ENCODE measurements at regions not wholly inside any gene's neighbourhood (a gene's known extent, or its start where the extent isn't known, plus 50 kb on each side); places are given as distances from the start of the nearest gene placed in this dataset.

- Histone ChIP-seq H4K20me1 (replicated peaks in 1 of 2; ENCODE audit: control insufficient read depth in 1 of 2, insufficient read depth in 2 of 2, low read length in 2 of 2) (no peaks in the 10 kb centered on the region), H3K4me3 (ENCODE audit: extremely low read depth in 1 of 4, insufficient read depth in 2 of 4, low read depth in 3 of 4, low read length in 4 of 4) (no peak overlapping the region), H3K56ac (replicated peaks; ENCODE audit: insufficient read length, low read depth, low read length) (no peak overlapping the region), H4K5ac (ENCODE audit: insufficient read length, low read depth, low read length) (no peak overlapping the region), H2AFZ (ENCODE audit: low read length) (peak overlapping the region; percentile 78; the same call in 1 of the 2 replicates), H2BK20ac (ENCODE audit: low read length) (no peak overlapping the region), H2BK15ac (ENCODE audit: low read length) (no peak overlapping the region), H3K14ac (ENCODE audit: insufficient read length) (no peak overlapping the region), H3K79me1 (ENCODE audit: low read depth, low read length) (no peaks in the 10 kb centered on the region), H2BK12ac (ENCODE audit: low read depth, low read length) (no peak overlapping the region), H3K27me3 (replicated peaks in 1 of 4; ENCODE audit: control insufficient read depth in 3 of 4, extremely low read depth in 1 of 4, insufficient read depth in 3 of 4, low read length in 3 of 4) (no peaks in the 10 kb centered on the region), H3K18ac (ENCODE audit: extremely low read depth, low read length) (no peak overlapping the region), H3K36me3 (ENCODE audit: control insufficient read depth in 2 of 4, insufficient read depth in 4 of 4, low read length in 3 of 4) (no peaks in the 10 kb centered on the region), H3K23ac (ENCODE audit: insufficient read length) (no peak overlapping the region), H2AK5ac (ENCODE audit: low read depth, low read length) (no peak overlapping the region), H3K4ac (replicated peaks; ENCODE audit: insufficient read length, low read depth, low read length) (no peak overlapping the region), H3K9ac (replicated peaks in 1 of 4; ENCODE audit: extremely low read depth in 1 of 4, low read depth in 3 of 4, low read length in 3 of 4) (no peak overlapping the region), H4K91ac (replicated peaks; ENCODE audit: insufficient read length, low read length) (no peak overlapping the region), H3K79me2 (ENCODE audit: control insufficient read depth in 1 of 2, insufficient read depth in 2 of 2, low read length in 2 of 2) (no peaks in the 10 kb centered on the region), H3K9me3 (ENCODE audit: insufficient read depth in 2 of 2, low read depth in 1 of 2, low read length in 1 of 2) (no peaks in the 10 kb centered on the region), H3K4me1 (replicated peaks in 1 of 4; ENCODE audit: control insufficient read depth in 3 of 4, insufficient read depth in 4 of 4, low read length in 3 of 4) (no peaks in the 10 kb centered on the region), H4K8ac (ENCODE audit: extremely low read depth, insufficient read depth, low read length) (no peak overlapping the region), H3K27ac (ENCODE audit: low read depth, low read length) (no peak overlapping the region), H2BK5ac (ENCODE audit: low read depth, low read length) (no peak overlapping the region), H3K4me2 (ENCODE audit: insufficient read depth in 1 of 2, low read depth in 2 of 2, low read length in 2 of 2) (no peak overlapping the region), H3K23me2 (ENCODE audit: low read depth, low read length) (no peaks in the 10 kb centered on the region), H2BK120ac (replicated peaks; ENCODE audit: low read depth, low read length) (no peak overlapping the region)
- TF ChIP-seq CTCF (IDR thresholded peaks at IDR 0.05; ENCODE audit: control extremely low read depth in 1 of 3, insufficient read depth in 1 of 3, low read depth in 1 of 3, low read length in 3 of 3) (peak; percentile 35 to 88 (median 80)), TBP (IDR thresholded peaks at IDR 0.05; ENCODE audit: low read depth, low read length) (no peak), RAD21 (IDR thresholded peaks at IDR 0.05 in 1 of 2, conservative IDR thresholded peaks at IDR 0.05 in 1 of 2; ENCODE audit: low read depth in 2 of 2, low read length in 2 of 2) (peak; percentile 95), SIRT6 (IDR thresholded peaks at IDR 0.05; ENCODE audit: low read length) (no peak)
- DNase-seq (ENCODE audit: low read depth in 1 of 2, low spot score in 2 of 2) (peak; percentile 31 to 82), FAIRE-seq (peak; percentile 86)
- CTCF ChIA-PET (ENCODE audit: partially characterized antibody), result interaction anchor here (0.6 to 8.6 kb wide), 32 partner anchors 9 to 888 kb away, joined by 3 to 194 read pairs (median 4); partner anchors contain the start of gene MCTP2
- 47% methylated on average over 9 of the region's 10 CpGs; no CpG with 5 or more reads in 1 of the 2 experiments for WGBS, 2 experiments (ENCODE audit: extremely low coverage in 1 of 2, insufficient coverage in 1 of 2, insufficient read length in 1 of 2, insufficient replicate concordance in 2 of 2, low coverage in 1 of 2, low lambda C conversion rate in 2 of 2, missing lambda C conversion rate in 1 of 2)
- POLR2A ChIA-PET (ENCODE audit: partially characterized antibody), result no interaction called here
These were observed 67.1 kb upstream of the MCTP2 start for GRCh38 chr15:94164202-94164807.

Data from H1 (cell line).